GM18502 (cell line): ENCODE measurements at regions not wholly inside any gene's neighbourhood (a gene's known extent, or its start where the extent isn't known, plus 50 kb on each side); places are given as distances from the start of the nearest gene placed in this dataset.
"Not testable (repeated sequence)": the region's sequence is repeated elsewhere in the genome, so short reads cannot be mapped to it uniquely, and the experiment has no call there.

Experiments
- ATAC-seq: cut with Tn5 transposase; IDR thresholded peaks from one replicate; pipeline ENCODE4 v1.9.1; 2021; ENCODE audit warnings: mild to moderate bottlenecking; ENCODE audit not compliant: unreplicated experiment, poor library complexity

- ATAC-seq: no peak
Observed at GRCh38 chr1:217921126-217921904, 290.2 kb downstream of the SPATA17 start.

- no peak for ATAC-seq
Observed at GRCh38 chr1:217924924-217925323, 293.8 kb downstream of the SPATA17 start.

DNA sequence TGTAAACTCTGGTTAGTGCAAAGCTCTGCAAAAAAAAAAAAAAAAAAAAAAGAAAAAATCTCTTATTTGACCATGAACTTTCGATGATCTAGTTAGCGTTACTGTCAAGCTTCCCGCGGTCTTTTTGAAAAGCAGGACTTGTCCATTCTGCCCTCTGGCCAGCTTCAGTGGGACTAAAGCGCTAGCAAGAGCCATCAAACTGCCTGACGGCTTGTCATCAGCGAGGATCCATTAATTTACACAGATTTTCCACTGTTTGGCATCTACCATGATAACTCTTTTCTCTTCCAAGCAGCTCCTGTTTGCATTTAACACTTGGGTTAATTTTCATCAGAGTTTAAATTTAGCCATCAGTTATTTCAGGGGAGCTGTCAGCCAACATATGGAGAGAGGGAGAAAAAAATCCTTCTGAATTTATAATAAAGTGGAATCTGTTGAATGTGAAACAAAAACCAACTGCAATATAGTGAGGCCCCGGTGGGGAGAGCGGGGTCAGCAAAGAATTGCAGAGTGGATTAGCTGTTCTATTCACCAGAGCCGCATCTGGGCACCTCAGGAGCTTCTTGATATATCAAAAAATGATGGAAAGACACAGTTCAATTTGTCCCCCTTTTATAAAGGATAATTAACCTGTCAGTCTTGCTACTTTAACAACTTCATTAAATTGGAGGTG lies 298.2 kb downstream of the SPATA17 start:
- no peak for ATAC-seq

GRCh38 chr1:217943361-217943760 lies 312.2 kb downstream of the SPATA17 start:
- no peak for ATAC-seq

DNA sequence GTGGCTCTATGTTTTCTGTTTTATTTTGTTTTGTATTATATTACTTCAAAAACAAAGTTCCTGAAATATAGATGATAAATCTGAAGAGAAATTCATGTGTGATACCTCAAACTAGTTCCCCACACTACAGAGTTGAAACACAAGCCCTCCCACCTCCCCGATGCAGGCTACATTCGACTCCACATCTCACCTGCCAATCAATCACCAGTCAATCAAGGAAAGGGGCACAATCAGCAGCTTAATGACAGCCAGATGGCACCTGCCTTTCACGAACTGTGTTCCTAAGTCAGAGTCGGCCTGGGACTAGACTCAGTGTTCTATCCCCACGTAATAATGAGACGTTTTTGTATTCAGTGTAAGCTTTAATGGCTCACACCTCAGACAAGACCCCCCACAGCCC lies 313.4 kb downstream of the SPATA17 start:
- no peak for ATAC-seq

- no peak for ATAC-seq
Observed at GRCh38 chr1:217946511-217946910, 315.4 kb downstream of the SPATA17 start.

DNA sequence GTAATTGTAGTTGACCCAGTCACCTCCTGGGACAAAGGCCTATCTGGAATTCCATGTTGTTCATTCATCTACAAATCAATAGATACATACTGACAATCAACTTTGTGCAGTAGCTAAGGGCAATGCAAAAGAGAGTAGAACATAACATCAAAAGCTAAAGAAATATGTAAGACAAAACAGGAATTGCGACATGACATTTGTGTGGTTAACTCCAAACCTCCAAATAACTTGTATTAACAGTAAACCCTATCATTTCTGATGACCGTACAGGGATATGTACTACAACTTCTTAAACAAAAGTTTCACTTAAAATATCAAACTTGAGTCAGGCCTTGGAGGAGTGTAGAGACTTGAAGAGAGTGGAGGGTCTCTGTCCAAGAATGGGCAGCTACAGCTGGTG lies 317.6 kb downstream of the SPATA17 start:
- ATAC-seq: no peak

DNA sequence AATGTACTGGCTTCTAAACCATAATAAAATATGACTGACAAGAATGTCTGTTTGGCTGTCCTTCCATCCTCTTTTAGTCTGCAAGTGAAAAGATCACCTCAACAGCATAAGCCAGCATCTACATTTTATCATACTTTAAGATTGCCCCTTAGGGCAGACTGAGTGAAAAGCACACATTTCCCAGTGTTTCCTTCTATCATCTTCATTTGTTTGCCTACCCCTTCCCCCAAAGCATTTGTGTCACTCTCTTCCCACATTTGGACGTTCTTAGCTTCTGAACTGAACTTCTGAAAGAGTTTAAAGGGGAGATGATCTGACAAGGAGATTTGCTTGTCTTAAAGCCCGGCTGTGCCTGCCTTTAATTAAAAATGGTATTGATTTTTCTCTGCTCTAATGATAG lies 322.2 kb downstream of the SPATA17 start:
- ATAC-seq: no peak

GRCh38 chr1:217953922-217954321 lies 322.8 kb downstream of the SPATA17 start:
- ATAC-seq: no peak

DNA sequence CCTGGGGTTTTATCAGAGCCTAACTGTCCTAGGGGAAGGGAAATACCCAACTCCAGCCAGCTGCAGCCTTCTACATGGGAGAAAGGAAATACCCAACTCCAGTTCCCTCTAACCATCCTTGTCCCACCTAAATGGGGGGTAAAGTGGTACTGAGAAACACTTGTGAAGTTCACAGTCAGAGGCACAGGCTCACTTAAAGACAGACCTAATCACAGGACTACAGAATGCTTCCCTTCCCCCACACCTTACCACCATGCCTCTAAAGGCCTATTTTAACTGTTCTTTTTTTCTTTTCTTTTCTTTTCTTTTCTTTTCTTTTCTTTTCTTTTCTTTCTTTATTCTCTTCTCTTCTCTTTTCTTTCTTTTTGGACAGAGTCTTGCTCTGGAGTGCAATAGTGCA lies 324.6 kb downstream of the SPATA17 start:
- no peak for ATAC-seq

- no peak for ATAC-seq
Observed at GRCh38 chr1:217965156-217965786, 319.8 kb upstream of the RRP15 start.

DNA sequence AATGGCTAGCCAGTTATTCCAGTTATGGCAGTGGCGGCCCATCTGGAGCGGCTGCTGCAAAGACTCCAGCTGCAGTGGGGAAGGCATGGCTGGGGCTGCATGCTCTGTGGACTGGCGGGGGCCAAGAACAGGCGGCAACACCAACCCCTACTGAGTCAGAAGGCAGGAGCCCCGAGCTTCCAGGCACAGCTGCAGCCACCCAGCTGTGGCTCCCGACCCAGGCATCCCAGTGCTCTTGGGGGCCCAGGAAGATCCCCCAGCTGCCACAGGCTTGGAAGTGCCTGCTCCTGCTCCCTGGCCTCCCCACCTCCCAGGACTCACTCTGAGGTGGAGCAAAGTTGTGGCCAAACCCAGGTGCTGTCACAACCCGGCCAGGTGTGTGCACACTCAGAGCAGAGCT lies 317.0 kb upstream of the RRP15 start:
- ATAC-seq: no peak

- no peak for ATAC-seq
Observed at GRCh38 chr1:217969428-217969827, 315.7 kb upstream of the RRP15 start.

- ATAC-seq: no peak
Observed at GRCh38 chr1:217977943-217978342, 307.1 kb upstream of the RRP15 start.

DNA sequence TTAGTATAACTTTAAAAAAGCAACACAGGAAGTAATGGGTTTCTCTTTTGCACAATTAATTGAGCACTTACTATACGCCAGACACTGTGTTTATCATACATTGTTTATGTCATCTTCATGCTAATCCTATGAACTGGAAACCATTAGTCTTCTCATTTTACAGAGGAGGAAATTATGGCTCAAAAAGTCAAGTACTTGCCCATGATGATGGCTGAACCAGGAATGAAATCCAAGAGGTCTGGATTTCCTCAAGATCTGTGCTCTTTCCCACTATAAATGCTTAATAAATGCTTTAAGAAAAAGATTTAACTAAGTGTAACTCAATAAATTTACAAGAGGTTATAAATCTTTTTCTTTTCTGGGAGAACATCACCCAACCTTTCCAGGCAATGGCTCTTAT lies 303.7 kb upstream of the RRP15 start:
- ATAC-seq: no peak

DNA sequence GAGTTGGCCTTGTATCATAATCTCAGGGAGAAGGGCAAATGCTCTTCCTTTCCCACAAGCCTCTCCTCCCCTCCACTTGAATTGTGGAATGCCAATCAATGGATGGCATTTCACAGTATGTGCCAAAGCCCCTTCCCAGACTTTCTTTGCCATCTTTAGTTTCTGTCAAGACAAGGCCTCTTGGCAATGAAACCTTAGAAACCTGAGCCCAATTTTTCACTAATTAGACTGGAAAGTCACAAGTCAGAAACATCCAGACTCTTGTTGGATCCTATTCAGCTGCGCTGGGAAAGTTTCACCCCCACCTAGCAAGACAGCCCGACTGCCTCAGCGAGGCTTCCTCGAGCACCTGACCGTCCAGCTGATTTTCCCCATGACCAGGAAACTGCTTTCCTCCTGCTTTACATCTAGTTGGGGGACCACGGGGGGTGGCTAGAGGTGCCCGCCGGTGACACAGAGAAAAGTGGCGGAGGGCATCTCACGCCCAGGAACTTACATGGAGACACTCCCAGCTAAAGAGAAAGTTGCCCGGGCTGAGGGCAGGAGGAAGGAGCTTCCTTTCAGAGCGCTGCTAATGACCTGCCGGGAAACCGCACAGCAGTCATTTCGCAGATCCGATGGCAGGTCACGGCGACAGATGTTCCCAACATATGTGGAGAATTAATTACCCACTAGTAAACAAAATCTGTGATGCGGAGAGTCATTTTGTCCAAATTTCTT lies 302.6 kb upstream of the RRP15 start:
- no peak for ATAC-seq

- ATAC-seq: no peak
Observed at GRCh38 chr1:217983051-217983375, 302.1 kb upstream of the RRP15 start.

GRCh38 chr1:217985641-217986040 lies 299.5 kb upstream of the RRP15 start:
- ATAC-seq: no peak

- ATAC-seq: no peak
Observed at GRCh38 chr1:217989510-217989909, 295.6 kb upstream of the RRP15 start.

- ATAC-seq: no peak
Observed at GRCh38 chr1:217993439-217993838, 291.7 kb upstream of the RRP15 start.

GRCh38 chr1:218008296-218008695 lies 276.8 kb upstream of the RRP15 start:
- ATAC-seq: not testable (repeated sequence)
